Lower leg skin (tissue), 3 donors: ENCODE measurements at regions not wholly inside any gene's neighbourhood (a gene's known extent, or its start where the extent isn't known, plus 50 kb on each side); places are given as distances from the start of the nearest gene placed in this dataset.
"Not testable (repeated sequence)": the region's sequence is repeated elsewhere in the genome, so short reads cannot be mapped to it uniquely, and the experiment has no call there.

Experiments used
- POLR2A ChIP-seq, 2 donors: fragments of 450-650 bp; IDR thresholded peaks; one replicate each; pipeline ENCODE4 v1.6.1; 2016 to 2017; ENCODE audit warnings: antibody characterized with exemption in 2 of 2, mild to moderate bottlenecking in 1 of 2, moderate library complexity in 1 of 2
- TF ChIP-seq, protein P1 (sequence below), 3 donors: fragments of 450-650 bp; IDR thresholded peaks; one replicate each; pipeline ENCODE4 v1.5.1; 2016; ENCODE audit warnings: antibody characterized with exemption in 3 of 3, mild to moderate bottlenecking in 3 of 3, moderate library complexity in 2 of 3

DNA sequence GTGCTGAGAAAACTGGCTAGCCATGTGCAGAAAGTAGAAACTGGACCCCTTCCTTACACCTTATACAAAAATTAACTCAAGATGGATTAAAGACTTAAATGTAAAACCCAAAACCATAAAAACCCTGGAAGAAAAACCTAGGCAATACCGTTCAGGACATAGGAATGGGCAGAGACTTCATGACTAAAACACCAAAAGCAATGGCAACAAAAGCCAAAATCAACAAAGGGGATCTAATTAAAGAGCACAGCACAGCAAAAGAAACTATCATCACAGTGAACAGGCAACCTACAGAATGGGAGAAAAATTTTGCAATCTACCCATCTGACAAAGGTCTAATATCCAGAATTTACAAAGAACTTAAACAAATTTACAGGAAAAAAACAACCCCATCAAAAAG lies 575.2 kb upstream of the ADAMTS5 start:
- TF ChIP-seq, protein P1, sequence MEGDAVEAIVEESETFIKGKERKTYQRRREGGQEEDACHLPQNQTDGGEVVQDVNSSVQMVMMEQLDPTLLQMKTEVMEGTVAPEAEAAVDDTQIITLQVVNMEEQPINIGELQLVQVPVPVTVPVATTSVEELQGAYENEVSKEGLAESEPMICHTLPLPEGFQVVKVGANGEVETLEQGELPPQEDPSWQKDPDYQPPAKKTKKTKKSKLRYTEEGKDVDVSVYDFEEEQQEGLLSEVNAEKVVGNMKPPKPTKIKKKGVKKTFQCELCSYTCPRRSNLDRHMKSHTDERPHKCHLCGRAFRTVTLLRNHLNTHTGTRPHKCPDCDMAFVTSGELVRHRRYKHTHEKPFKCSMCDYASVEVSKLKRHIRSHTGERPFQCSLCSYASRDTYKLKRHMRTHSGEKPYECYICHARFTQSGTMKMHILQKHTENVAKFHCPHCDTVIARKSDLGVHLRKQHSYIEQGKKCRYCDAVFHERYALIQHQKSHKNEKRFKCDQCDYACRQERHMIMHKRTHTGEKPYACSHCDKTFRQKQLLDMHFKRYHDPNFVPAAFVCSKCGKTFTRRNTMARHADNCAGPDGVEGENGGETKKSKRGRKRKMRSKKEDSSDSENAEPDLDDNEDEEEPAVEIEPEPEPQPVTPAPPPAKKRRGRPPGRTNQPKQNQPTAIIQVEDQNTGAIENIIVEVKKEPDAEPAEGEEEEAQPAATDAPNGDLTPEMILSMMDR (IDR thresholded peaks at IDR 0.05) = not testable (repeated sequence)
- not testable (repeated sequence) for TF ChIP-seq POLR2A (IDR thresholded peaks at IDR 0.05)
